Activated CD4-positive, alpha-beta T cell treated with anti-CD3 and anti-CD28 coated beads for 36 hours (primary cell): ENCODE measurements at regions not wholly inside any gene's neighbourhood (a gene's known extent, or its start where the extent isn't known, plus 50 kb on each side); places are given as distances from the start of the nearest gene placed in this dataset.

Source experiments
- ATAC-seq: fragments of 200-7000 bp; cut with Tn5 transposase; one replicate; pipeline ENCODE4 v1.10.0; 2021; ENCODE audit warnings: mild to moderate bottlenecking, moderate library complexity
- CTCF ChIA-PET: fragments of 350-600 bp; sonication (Branson Sonifier 250); formaldehyde crosslinking; loops from one replicate; lab custom pipeline; 2021; ENCODE audit warnings: antibody characterized with exemption; lab: Charles Lee
- POLR2A ChIA-PET: fragments of 350-600 bp; sonication (Branson Sonifier 250); formaldehyde crosslinking; loops from one replicate; lab custom pipeline; 2021; ENCODE audit warnings: antibody characterized with exemption, inconsistent platforms; lab: Charles Lee
- DNase-seq: peaks from one replicate; pipeline ENCODE4 v3.0.0-alpha.2; 2020
- H3K27ac Mint-ChIP-seq: one replicate; pipeline ENCODE4 v1.8.0; 2021; ENCODE audit warnings: mixed read lengths
- H3K27me3 Mint-ChIP-seq: one replicate; pipeline ENCODE4 v1.8.0; 2021; ENCODE audit warnings: mixed read lengths
- H3K36me3 Mint-ChIP-seq: one replicate; pipeline ENCODE4 v1.8.0; 2021; ENCODE audit warnings: low read depth, mixed read lengths
- H3K4me1 Mint-ChIP-seq: one replicate; pipeline ENCODE4 v1.8.0; 2021; ENCODE audit warnings: mixed read lengths
- H3K4me3 Mint-ChIP-seq: one replicate; pipeline ENCODE4 v1.8.0; 2021; ENCODE audit warnings: mild to moderate bottlenecking, moderate library complexity, mixed read lengths
- H3K9me3 Mint-ChIP-seq: one replicate; pipeline ENCODE4 v1.8.0; 2021; ENCODE audit warnings: low read depth, mixed read lengths
- intact Hi-C, 2 experiments: fragments of 100-400 bp; cut with DNase I in 1 of 2; cut with micrococcal nuclease in 1 of 2; formaldehyde crosslinking; loops; one replicate each; pipeline versions ENCODE4 v1.14.2 to v1.15.1; 2022 to 2024; cut with DNase I, micrococcal nuclease

GRCh38 chr13:29911781-29912418 is 61.5 kb upstream of the UBL3 start:
- ChIA-PET POLR2A (no interaction called here), CTCF (interaction anchor here (0.7 to 1.8 kb wide), 2 partner anchors 13 to 64 kb away, joined by 3 to 6 read pairs; no protein-coding TSS in a partner anchor)
- no peak overlapping the region for H3K27ac Mint-ChIP-seq
- ATAC-seq (no peak), DNase-seq (no peak)
- H3K9me3 Mint-ChIP-seq, result no peaks in the 10 kb centered on the region
- intact Hi-C loops, result no loop called here
- no peaks in the 10 kb centered on the region for H3K36me3 Mint-ChIP-seq
- no peaks in the 10 kb centered on the region for H3K27me3 Mint-ChIP-seq
- H3K4me1 Mint-ChIP-seq, result peaks cover 15% of the 10 kb centered on the region
- H3K4me3 Mint-ChIP-seq, result no peak overlapping the region

- no peaks in the 10 kb centered on the region for H3K9me3 Mint-ChIP-seq
- H3K4me1 Mint-ChIP-seq, result peaks cover 18% of the 10 kb centered on the region
- H3K27me3 Mint-ChIP-seq, result no peaks in the 10 kb centered on the region
- ATAC-seq, result no peak
- CTCF ChIA-PET, result interaction anchor here (0.7 kb wide), 1 partner anchor 14 kb away, joined by 4 read pairs; no protein-coding TSS in a partner anchor
- no peaks in the 10 kb centered on the region for H3K36me3 Mint-ChIP-seq
- POLR2A ChIA-PET, result no interaction called here
- DNase-seq, result no peak
- no peak overlapping the region for H3K4me3 Mint-ChIP-seq
- no peak overlapping the region for H3K27ac Mint-ChIP-seq
- intact Hi-C loops, result no loop called here
Observed at GRCh38 chr13:29909975-29910674, 59.7 kb upstream of the UBL3 start.

GRCh38 chr13:29909081-29909730 is 58.8 kb upstream of the UBL3 start:
- POLR2A ChIA-PET, result no interaction called here
- ATAC-seq (no peak), DNase-seq (no peak)
- Mint-ChIP-seq H3K27me3 (no peaks in the 10 kb centered on the region), H3K27ac (no peak overlapping the region), H3K36me3 (no peaks in the 10 kb centered on the region), H3K9me3 (no peaks in the 10 kb centered on the region), H3K4me1 (peaks cover 18% of the 10 kb centered on the region), H3K4me3 (no peak overlapping the region)
- intact Hi-C loops, result no loop called here
- CTCF ChIA-PET, result no interaction called here

GRCh38 chr13:29908416-29909080 is 58.1 kb upstream of the UBL3 start:
- DNase-seq, result no peak
- intact Hi-C loops, result no loop called here
- Mint-ChIP-seq H3K4me1 (peaks cover 18% of the 10 kb centered on the region), H3K4me3 (no peak overlapping the region), H3K9me3 (no peaks in the 10 kb centered on the region), H3K36me3 (no peaks in the 10 kb centered on the region), H3K27ac (no peak overlapping the region), H3K27me3 (no peaks in the 10 kb centered on the region)
- ChIA-PET CTCF (interaction anchor here (0.9 to 1.4 kb wide), 5 partner anchors 9 to 60 kb away, joined by 3 to 5 read pairs (median 3); no protein-coding TSS in a partner anchor), POLR2A (no interaction called here)
- ATAC-seq, result no peak

GRCh38 chr13:29907670-29908069 is 57.3 kb upstream of the UBL3 start:
- DNase-seq (peak; percentile 28), ATAC-seq (peak; percentile 70)
- peaks cover 24% of the 10 kb centered on the region for H3K4me1 Mint-ChIP-seq
- no peaks in the 10 kb centered on the region for H3K9me3 Mint-ChIP-seq
- H3K27me3 Mint-ChIP-seq, result no peaks in the 10 kb centered on the region
- H3K4me3 Mint-ChIP-seq, result no peak overlapping the region
- ChIA-PET POLR2A (no interaction called here), CTCF (interaction anchor here (0.9 to 1.4 kb wide), 8 partner anchors 10 to 204 kb away, joined by 3 to 5 read pairs (median 3); no protein-coding TSS in a partner anchor)
- H3K36me3 Mint-ChIP-seq, result no peaks in the 10 kb centered on the region
- intact Hi-C loops, result loop anchor here in 1 of 2 experiments (1.0 kb wide), 1 partner anchor 28 kb away; no protein-coding TSS in a partner anchor
- peak overlapping the region; percentile 27 for H3K27ac Mint-ChIP-seq

- Mint-ChIP-seq H3K27me3 (no peaks in the 10 kb centered on the region), H3K36me3 (no peaks in the 10 kb centered on the region), H3K4me1 (peaks cover 34% of the 10 kb centered on the region), H3K9me3 (no peaks in the 10 kb centered on the region), H3K4me3 (no peak overlapping the region), H3K27ac (peak overlapping the region; percentile 27)
- ATAC-seq (no peak), DNase-seq (no peak)
- intact Hi-C loops, result loop anchor here in 1 of 2 experiments (1.0 kb wide), 1 partner anchor 29 kb away; no protein-coding TSS in a partner anchor
- CTCF ChIA-PET, result interaction anchor here (1.2 to 1.3 kb wide), 2 partner anchors 17 to 205 kb away, joined by 4 to 5 read pairs; no protein-coding TSS in a partner anchor
- POLR2A ChIA-PET, result no interaction called here
Observed at GRCh38 chr13:29906432-29907011, 56.1 kb upstream of the UBL3 start.

- ATAC-seq (no peak), DNase-seq (no peak)
- intact Hi-C loops, result no loop called here
- H3K4me3 Mint-ChIP-seq, result no peak overlapping the region
- H3K9me3 Mint-ChIP-seq, result no peaks in the 10 kb centered on the region
- no peak overlapping the region for H3K27ac Mint-ChIP-seq
- no peaks in the 10 kb centered on the region for H3K27me3 Mint-ChIP-seq
- peaks cover 34% of the 10 kb centered on the region for H3K4me1 Mint-ChIP-seq
- no peaks in the 10 kb centered on the region for H3K36me3 Mint-ChIP-seq
- POLR2A ChIA-PET, result no interaction called here
- CTCF ChIA-PET, result interaction anchor here (0.8 to 1.4 kb wide), 4 partner anchors 30 to 207 kb away, joined by 3 read pairs; no protein-coding TSS in a partner anchor
Observed at GRCh38 chr13:29905845-29906244, 55.4 kb upstream of the UBL3 start.

GRCh38 chr13:29903996-29904395 is 53.6 kb upstream of the UBL3 start:
- Mint-ChIP-seq H3K4me3 (no peak overlapping the region), H3K4me1 (peaks cover 34% of the 10 kb centered on the region), H3K9me3 (no peaks in the 10 kb centered on the region), H3K36me3 (no peaks in the 10 kb centered on the region), H3K27ac (no peak overlapping the region), H3K27me3 (no peaks in the 10 kb centered on the region)
- intact Hi-C loops, result no loop called here
- ATAC-seq (no peak), DNase-seq (no peak)
- ChIA-PET CTCF (no interaction called here), POLR2A (no interaction called here)

- Mint-ChIP-seq H3K36me3 (no peaks in the 10 kb centered on the region), H3K27ac (no peak overlapping the region), H3K4me1 (peaks cover 34% of the 10 kb centered on the region), H3K4me3 (no peak overlapping the region), H3K27me3 (no peaks in the 10 kb centered on the region), H3K9me3 (no peaks in the 10 kb centered on the region)
- ChIA-PET CTCF (interaction anchor here (0.9 to 1.2 kb wide), 2 partner anchors 13 to 189 kb away, joined by 3 read pairs; no protein-coding TSS in a partner anchor), POLR2A (no interaction called here)
- intact Hi-C loops, result no loop called here
- ATAC-seq (no peak), DNase-seq (no peak)
Observed at GRCh38 chr13:29903543-29903942, 53.1 kb upstream of the UBL3 start.

GRCh38 chr13:29902632-29903305 is 52.4 kb upstream of the UBL3 start:
- POLR2A ChIA-PET, result interaction anchor here (0.6 kb wide), 1 partner anchor 1884 kb away, joined by 4 read pairs; no protein-coding TSS in a partner anchor
- Mint-ChIP-seq H3K4me1 (peaks cover 27% of the 10 kb centered on the region), H3K27me3 (no peaks in the 10 kb centered on the region), H3K9me3 (no peaks in the 10 kb centered on the region), H3K4me3 (peak overlapping the region; percentile 47), H3K27ac (peak overlapping the region; percentile 80), H3K36me3 (no peaks in the 10 kb centered on the region)
- CTCF ChIA-PET, result interaction anchor here (0.6 to 1.7 kb wide), 8 partner anchors 12 to 876 kb away, joined by 3 to 5 read pairs (median 4); no protein-coding TSS in a partner anchor
- intact Hi-C loops, result no loop called here
- DNase-seq (no peak), ATAC-seq (no peak)
